HG03558 (cell line): ENCODE measurements at regions not wholly inside any gene's neighbourhood (a gene's known extent, or its start where the extent isn't known, plus 50 kb on each side); places are given as distances from the start of the nearest gene placed in this dataset.
A peak's percentile ranks its signal among the peaks of the same experiment; 100 is the strongest.
"Not testable (repeated sequence)": the region's sequence is repeated elsewhere in the genome, so short reads cannot be mapped to it uniquely, and the experiment has no call there.

Experiments
- ATAC-seq: cut with Tn5 transposase; IDR thresholded peaks from one replicate; pipeline ENCODE4 v1.9.1; 2021; ENCODE audit warnings: moderate number of reproducible peaks; ENCODE audit not compliant: unreplicated experiment; ENCODE audit errors: extremely low read depth

DNA sequence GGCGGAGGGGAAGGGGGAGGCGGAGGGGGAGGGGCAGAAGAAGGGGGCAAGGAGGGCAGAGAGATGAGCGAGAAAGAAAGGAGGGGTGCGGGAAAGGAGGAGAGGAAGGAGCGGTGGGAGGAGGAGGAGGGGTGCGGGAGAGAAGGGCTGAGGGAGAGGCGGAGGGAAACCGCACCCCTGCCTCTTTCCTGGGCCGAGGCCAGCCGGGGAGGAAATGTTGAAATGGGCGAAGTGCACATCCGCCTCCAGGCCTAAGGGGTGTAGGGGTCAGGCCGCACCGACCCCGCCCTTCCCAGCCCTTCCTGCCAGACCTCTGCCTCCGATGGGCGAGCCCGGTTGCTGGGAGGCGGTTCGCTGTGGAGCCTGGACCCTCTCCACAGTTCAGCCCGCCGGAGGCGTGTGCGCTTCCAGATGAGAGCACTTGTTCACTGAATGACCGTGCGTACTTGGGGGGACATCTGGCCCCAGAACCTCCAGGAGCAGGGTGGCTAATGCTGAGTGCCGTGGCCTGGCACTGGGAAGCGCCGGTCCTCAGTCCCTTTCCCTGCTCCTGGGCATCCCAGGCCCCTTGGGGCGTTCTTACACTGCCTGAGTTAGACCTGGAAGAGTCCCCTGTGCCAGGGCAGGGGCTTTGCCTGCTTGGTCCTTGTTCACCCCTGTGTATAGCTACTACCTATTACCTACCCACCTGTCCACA lies 110.3 kb upstream of the KLF13 start:
- no peak for ATAC-seq

DNA sequence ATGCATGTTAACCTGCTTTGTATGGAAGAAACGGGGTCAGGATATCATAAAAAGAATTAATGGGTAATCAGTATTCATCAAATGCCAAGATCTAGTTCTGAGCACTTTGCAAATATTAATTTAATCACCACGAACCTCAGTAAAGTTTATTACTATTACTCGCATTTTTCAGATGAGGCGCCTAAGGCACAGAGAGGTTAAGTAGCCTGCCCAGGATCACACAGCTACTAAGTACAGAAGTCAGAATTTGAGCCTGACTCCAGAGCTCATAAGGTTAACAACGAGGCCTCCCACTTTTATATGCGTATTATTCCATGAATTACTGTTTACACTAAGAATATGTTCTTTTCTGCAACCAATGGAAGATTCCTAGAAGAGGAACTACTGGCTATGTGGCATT lies 109.6 kb upstream of the KLF13 start:
- ATAC-seq: no peak

- ATAC-seq: no peak
These were observed 108.9 kb upstream of the KLF13 start for GRCh38 chr15:31217566-31218270.

DNA sequence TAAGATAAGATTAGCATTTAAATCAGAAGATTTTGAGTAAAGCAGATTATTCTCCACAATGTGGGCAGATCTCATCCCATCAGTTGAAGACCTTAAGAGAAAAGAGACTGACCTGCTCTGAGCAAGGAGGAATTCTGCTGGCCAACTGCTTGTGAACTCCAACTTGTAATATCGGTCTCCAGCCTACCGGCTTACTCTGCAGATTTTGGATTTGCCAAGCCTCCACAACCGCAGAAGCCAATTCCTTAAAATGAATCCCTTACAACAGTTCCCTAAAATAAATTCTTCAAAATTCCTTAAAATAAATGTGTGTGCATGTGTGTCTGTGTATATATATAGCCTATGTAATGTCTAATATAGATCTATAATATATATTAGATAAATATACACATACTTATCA lies 107.4 kb upstream of the KLF13 start:
- ATAC-seq: no peak

DNA sequence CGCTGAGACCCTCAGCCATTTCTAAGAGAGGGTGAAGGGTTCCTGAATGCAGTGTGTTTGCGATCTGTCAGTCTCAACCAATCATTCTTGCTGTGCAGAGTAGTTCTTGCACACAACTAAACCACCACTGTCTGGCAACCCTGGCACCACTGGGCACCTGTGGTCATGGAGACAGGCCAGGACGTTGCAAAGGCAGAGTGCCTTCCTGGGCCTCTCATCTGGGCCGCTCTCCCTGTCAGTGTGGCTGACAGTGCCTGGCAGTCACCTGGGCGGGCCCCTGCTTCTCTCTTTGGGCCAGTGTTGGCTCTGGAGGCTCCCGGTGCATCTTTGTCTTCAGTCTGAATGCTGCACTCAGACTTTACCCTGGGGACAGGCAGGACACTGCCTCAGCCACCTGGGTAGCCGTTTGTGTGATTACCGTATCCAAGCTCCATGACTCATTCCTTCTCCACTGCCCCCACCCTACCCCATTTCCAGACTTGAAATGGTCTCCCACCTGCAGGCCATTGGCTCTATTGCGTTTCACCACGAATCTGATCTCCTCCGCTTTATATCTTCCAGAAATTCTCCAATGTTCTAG lies 104.6 kb upstream of the KLF13 start:
- no peak for ATAC-seq

DNA sequence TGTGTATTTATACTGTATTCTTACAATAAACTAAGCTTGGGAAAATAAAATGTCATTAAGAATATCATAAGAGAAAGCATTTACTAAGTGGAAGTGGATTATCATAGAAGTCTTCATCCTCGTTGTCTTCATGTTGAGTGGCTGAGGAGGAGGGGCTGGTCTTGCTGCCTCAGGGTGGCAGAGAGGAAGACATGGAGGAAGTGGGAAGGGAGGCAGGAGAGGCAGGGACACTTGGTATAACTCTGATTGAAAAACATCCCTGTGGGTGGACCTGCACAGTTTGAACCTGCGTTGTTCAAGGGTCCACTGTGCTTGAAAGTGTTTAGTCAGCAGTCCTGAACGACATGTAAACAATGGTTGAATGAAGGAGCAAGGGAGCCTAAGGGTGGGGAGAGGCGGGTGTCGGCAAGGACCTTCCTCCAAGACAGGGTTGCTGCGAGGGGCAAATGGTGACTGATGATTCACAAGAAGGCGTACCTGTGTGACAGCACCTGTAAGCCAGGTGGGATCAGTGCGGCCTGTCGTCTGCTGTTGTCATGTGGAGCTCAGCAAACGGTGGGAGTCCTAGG lies 103.8 kb upstream of the KLF13 start:
- no peak for ATAC-seq

- ATAC-seq: no peak
These were observed 102.9 kb upstream of the KLF13 start for GRCh38 chr15:31223478-31224350.

GRCh38 chr15:31224661-31225060 lies 102.0 kb upstream of the KLF13 start:
- ATAC-seq: not testable (repeated sequence)

GRCh38 chr15:31225356-31225955 lies 101.2 kb upstream of the KLF13 start:
- ATAC-seq: no peak

- no peak for ATAC-seq
These were observed 100.6 kb upstream of the KLF13 start for GRCh38 chr15:31226021-31226420.

GRCh38 chr15:31227235-31227634 lies 99.4 kb upstream of the KLF13 start:
- ATAC-seq: no peak

DNA sequence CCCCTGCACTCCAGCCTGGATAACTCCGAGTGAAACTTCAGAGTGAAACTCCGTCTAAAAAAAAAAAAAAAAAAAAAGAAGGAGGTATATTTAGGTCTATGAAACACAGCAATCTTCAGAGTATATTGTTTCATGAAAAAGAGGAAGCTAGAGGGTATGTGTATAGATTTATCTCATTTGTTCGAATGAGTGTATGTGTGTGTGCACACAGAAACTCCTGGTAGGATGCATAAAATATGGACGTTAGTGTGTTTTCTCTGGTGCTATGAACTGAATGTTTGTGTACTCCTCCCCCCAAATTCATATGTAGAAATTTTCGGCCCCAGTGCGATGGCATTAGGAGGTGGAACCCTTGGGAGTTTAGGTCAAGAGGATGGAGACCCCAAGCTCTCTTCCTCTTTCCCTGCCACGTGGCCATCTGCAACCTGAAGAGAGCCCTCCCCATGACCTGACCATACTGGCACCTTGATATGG lies 98.6 kb upstream of the KLF13 start:
- no peak for ATAC-seq

DNA sequence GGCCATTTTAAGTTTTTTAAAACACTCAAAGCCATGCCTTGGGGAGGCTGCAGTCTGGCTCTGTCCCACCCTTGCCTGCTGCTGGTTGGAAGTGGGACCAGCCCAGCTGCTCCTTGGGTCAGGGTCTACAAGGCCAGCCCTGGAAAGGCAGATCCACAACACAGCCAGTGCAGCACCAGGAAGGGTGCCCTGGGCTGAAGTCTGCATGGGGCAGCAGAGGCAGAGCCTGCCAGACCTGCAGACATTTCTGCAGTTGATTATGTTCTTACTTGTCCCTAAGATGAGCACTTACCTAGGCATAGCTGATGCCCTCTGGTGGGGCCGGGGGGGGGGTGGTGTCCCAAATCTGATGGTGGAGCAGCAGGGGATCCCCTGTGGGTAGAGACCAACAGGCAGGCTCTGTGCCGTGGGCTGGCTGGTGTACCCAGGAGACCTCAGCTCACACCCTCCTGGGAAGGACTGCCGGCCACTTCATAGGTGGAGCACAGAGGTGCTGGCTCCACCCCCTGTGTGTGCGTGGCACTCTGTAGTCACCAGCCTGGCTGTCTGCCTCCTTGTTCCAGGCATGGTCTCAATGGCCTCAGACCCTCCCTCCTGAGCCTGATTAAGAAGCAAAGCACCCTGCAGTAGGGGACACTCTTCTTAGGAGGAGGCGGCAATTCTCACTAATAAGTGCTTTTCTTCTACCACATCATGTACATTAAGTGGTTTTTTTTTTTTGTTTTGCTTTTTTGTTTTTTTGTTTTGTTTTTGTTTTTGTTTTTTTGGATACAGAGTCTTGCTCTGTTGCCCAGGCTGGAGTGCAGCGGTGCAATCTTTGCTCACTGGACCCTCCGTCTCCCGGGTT lies 97.4 kb upstream of the KLF13 start:
- no peak for ATAC-seq

DNA sequence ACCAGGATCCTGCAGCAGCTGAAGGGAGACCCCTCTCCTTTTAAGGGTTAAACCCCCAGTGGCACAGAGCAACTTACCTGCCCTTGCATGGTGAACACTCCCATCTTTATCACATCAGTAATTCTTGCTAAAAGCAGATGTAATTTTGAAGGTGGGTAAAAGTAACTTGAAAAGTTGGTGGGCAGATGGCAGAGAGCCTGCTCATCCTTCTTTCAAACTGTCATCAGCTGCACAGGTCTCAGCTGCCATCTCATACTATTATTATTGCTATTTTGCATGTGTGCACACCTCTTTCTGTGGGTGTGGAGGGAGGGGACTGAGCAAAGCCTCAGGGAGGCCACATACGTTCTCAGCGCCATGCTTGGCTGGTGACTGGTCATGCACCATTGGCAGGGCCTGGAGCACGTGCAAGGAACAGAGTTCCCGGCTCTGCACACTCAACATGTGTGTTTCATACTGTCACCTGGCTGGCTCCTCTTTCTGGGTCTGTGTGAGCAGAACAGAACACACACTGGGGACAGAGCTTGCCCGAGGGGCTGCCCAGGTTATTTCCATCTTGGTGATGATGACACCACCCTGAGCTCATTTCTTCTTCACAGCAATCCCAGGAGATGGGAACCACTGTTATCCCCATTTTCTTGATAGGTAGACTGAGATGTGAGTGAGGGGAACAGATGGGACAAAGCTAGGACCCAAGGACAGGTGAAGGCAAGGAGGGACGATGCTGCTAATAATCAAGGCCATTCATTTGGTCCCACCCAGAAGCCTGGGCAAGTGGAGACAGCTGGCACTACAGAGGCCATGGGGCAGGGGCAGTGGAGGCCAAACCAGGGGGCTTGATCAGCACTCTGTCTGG lies 95.8 kb upstream of the KLF13 start:
- ATAC-seq: peak; percentile 77

DNA sequence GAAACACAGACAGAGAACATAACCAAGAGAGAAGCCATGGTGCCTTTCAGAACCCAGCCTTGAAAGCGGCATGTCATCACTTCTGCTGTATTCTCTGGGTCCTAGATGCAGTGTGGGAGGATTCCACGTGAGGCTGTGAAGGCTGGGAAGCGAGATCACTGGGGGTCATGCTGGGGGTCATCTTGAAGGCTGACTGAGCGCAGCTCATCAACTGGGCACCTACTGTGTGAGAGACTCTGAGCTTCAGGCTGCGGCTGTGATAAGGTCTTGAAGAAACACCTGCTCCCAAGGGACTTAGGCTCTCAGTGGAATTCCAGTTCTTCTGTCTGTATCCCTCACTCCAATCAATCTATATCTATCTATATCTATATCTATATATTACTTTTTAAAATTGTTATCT lies 91.8 kb upstream of the KLF13 start:
- ATAC-seq: no peak

- no peak for ATAC-seq
These were observed 91.1 kb upstream of the KLF13 start for GRCh38 chr15:31235311-31236183.
